MM.1S (cell line): ENCODE measurements at regions not wholly inside any gene's neighbourhood (a gene's known extent, or its start where the extent isn't known, plus 50 kb on each side); places are given as distances from the start of the nearest gene placed in this dataset.

ENCODE experiments used
- CTCF ChIP-seq: fragments of 300-600 bp; sonication (generic); IDR thresholded peaks from 2 replicates; pipeline ENCODE4 v1.5.1; 2016; ENCODE audit warnings: antibody characterized with exemption, low read length, mixed read lengths
- EZH2 ChIP-seq: fragments of 300-600 bp; sonication (generic); optimal IDR thresholded peaks from 2 replicates; pipeline ENCODE3; 2017; ENCODE audit warnings: low read depth, mild to moderate bottlenecking, antibody characterized with exemption, low read length, mixed read lengths
- EZH2phosphoT487 ChIP-seq: fragments of 300-600 bp; sonication (generic); IDR thresholded peaks from 2 replicates; pipeline ENCODE4 v1.6.1; 2018; ENCODE audit warnings: antibody characterized with exemption, low read length

- TF ChIP-seq CTCF (no peak), EZH2 (no peak), EZH2phosphoT487 (no peak)
These were observed 139.4 kb upstream of the SHH start for GRCh38 chr7:155951554-155952158.
